KMS-11 (cell line): ENCODE measurements at regions not wholly inside any gene's neighbourhood (a gene's known extent, or its start where the extent isn't known, plus 50 kb on each side); places are given as distances from the start of the nearest gene placed in this dataset.

Experiments
- H2AFZ ChIP-seq: fragments of 200-600 bp; sonication (generic); 2 replicates; pipeline ENCODE4 v1.6.1; 2016; ENCODE audit warnings: antibody characterized with exemption, mixed run types, low read depth
- H3K27ac ChIP-seq: fragments of 200-600 bp; sonication (generic); 2 replicates; pipeline ENCODE4 v1.6.1; 2016; ENCODE audit warnings: mild to moderate bottlenecking, mixed run types
- H3K27me3 ChIP-seq: fragments of 200-600 bp; sonication (generic); 2 replicates; pipeline ENCODE4 v1.6.1; 2017; ENCODE audit warnings: mild to moderate bottlenecking, low read depth, mixed run types, moderate library complexity; ENCODE audit not compliant: insufficient read depth
- H3K36me3 ChIP-seq: fragments of 200-600 bp; sonication (generic); 2 replicates; pipeline ENCODE4 v1.6.1; 2017; ENCODE audit warnings: mild to moderate bottlenecking, mixed run types; ENCODE audit not compliant: insufficient read depth
- H3K4me1 ChIP-seq: fragments of 200-600 bp; sonication (generic); 2 replicates; pipeline ENCODE4 v1.6.1; 2016; ENCODE audit warnings: mild to moderate bottlenecking, low read depth, mixed run types; ENCODE audit not compliant: poor library complexity, severe bottlenecking
- H3K4me2 ChIP-seq: fragments of 200-600 bp; sonication (generic); 2 replicates; pipeline ENCODE4 v1.7.0; 2016; ENCODE audit warnings: mild to moderate bottlenecking, mixed run types
- H3K4me3 ChIP-seq: fragments of 200-600 bp; sonication (generic); IDR thresholded peaks from 2 replicates; pipeline ENCODE4 v1.6.1; 2017; ENCODE audit warnings: low read depth, low read length, mixed read lengths; ENCODE audit not compliant: insufficient read depth
- H3K79me2 ChIP-seq: fragments of 200-600 bp; sonication (generic); 2 replicates; pipeline ENCODE4 v1.6.1; 2016; ENCODE audit warnings: low read depth, mixed run types; ENCODE audit not compliant: insufficient read depth
- H3K9ac ChIP-seq: fragments of 200-600 bp; sonication (generic); 2 replicates; pipeline ENCODE4 v1.6.1; 2016; ENCODE audit warnings: mild to moderate bottlenecking, mixed run types
- H4K20me1 ChIP-seq: fragments of 200-600 bp; sonication (generic); 2 replicates; pipeline ENCODE4 v1.6.1; 2016; ENCODE audit warnings: mild to moderate bottlenecking, mixed run types; ENCODE audit not compliant: insufficient read depth
- CTCF ChIP-seq: fragments of 200-600 bp; sonication (generic); conservative IDR thresholded peaks from 2 replicates; pipeline ENCODE4 v1.6.1; 2017; ENCODE audit warnings: low read depth, mild to moderate bottlenecking, antibody characterized with exemption, low read length, moderate library complexity, mixed read lengths

GRCh38 chr2:186299610-186300009 is 186.4 kb upstream of the ZC3H15 start:
- Histone ChIP-seq H3K27ac (no peak overlapping the region), H3K4me1 (peaks cover 1% of the 10 kb centered on the region), H3K36me3 (no peaks in the 10 kb centered on the region), H4K20me1 (no peaks in the 10 kb centered on the region), H3K79me2 (no peaks in the 10 kb centered on the region), H2AFZ (no peak overlapping the region), H3K9ac (no peak overlapping the region), H3K4me3 (no peak overlapping the region), H3K4me2 (no peak overlapping the region), H3K27me3 (no peaks in the 10 kb centered on the region)
- TF ChIP-seq CTCF = no peak

GRCh38 chr2:186302263-186302662 is 183.8 kb upstream of the ZC3H15 start:
- no peak overlapping the region for H3K4me3 ChIP-seq
- TF ChIP-seq CTCF = no peak
- no peak overlapping the region for H2AFZ ChIP-seq

GRCh38 chr2:186303091-186303490 is 183.0 kb upstream of the ZC3H15 start:
- Histone ChIP-seq H3K36me3 (no peaks in the 10 kb centered on the region), H3K79me2 (no peaks in the 10 kb centered on the region), H3K4me3 (no peak overlapping the region), H3K4me1 (no peaks in the 10 kb centered on the region), H4K20me1 (no peaks in the 10 kb centered on the region), H2AFZ (no peak overlapping the region), H3K27me3 (no peaks in the 10 kb centered on the region), H3K4me2 (no peak overlapping the region), H3K9ac (no peak overlapping the region), H3K27ac (no peak overlapping the region)
- no peak for TF ChIP-seq CTCF

More at GRCh38 chr2:186302263-186302662, 183.8 kb upstream of the ZC3H15 start:
- H4K20me1 ChIP-seq = no peaks in the 10 kb centered on the region
- H3K9ac ChIP-seq = no peak overlapping the region
- no peak overlapping the region for H3K4me2 ChIP-seq
- no peaks in the 10 kb centered on the region for H3K27me3 ChIP-seq
- H3K36me3 ChIP-seq = no peaks in the 10 kb centered on the region
- no peaks in the 10 kb centered on the region for H3K79me2 ChIP-seq
- no peak overlapping the region for H3K27ac ChIP-seq
- no peaks in the 10 kb centered on the region for H3K4me1 ChIP-seq

- H3K4me2 ChIP-seq = no peak overlapping the region
- TF ChIP-seq CTCF = no peak
- H3K4me1 ChIP-seq = no peaks in the 10 kb centered on the region
- no peaks in the 10 kb centered on the region for H3K79me2 ChIP-seq
- no peak overlapping the region for H3K4me3 ChIP-seq
- no peaks in the 10 kb centered on the region for H3K36me3 ChIP-seq
- H4K20me1 ChIP-seq = no peaks in the 10 kb centered on the region
- no peaks in the 10 kb centered on the region for H3K27me3 ChIP-seq
- H3K9ac ChIP-seq = no peak overlapping the region
- H3K27ac ChIP-seq = no peak overlapping the region
- no peak overlapping the region for H2AFZ ChIP-seq
Measured at GRCh38 chr2:186304064-186304463, 182.0 kb upstream of the ZC3H15 start.
